GM12874 (cell line): ENCODE measurements at regions not wholly inside any gene's neighbourhood (a gene's known extent, or its start where the extent isn't known, plus 50 kb on each side); places are given as distances from the start of the nearest gene placed in this dataset.

Experiments
- TF ChIP-seq, protein P1 (sequence below): IDR thresholded peaks from 2 replicates; pipeline ENCODE4 v1.5.1; 2011; ENCODE audit warnings: low read depth, mild to moderate bottlenecking, control low read depth, low read length, moderate library complexity; ENCODE audit not compliant: insufficient read depth

DNA sequence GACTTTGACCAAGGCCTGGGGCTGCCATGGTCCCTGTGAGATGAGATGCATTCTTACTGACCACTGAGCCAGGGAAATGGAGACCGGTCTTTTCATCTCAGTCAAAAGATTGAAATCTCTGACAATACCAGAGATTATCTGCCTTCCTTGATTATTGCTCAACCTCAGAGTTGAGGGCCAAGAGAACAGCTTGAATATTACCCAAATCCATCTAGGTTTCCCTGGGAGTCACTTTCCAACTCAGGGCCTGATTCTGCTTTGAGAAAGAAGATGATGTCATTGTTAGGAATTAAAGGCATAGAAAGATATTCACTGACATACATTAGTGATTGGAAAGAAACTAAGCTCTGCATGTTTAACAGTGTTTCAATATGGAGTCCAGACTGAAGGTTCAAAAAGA lies 515.9 kb upstream of the TBX3 start:
- TF ChIP-seq, protein P1, sequence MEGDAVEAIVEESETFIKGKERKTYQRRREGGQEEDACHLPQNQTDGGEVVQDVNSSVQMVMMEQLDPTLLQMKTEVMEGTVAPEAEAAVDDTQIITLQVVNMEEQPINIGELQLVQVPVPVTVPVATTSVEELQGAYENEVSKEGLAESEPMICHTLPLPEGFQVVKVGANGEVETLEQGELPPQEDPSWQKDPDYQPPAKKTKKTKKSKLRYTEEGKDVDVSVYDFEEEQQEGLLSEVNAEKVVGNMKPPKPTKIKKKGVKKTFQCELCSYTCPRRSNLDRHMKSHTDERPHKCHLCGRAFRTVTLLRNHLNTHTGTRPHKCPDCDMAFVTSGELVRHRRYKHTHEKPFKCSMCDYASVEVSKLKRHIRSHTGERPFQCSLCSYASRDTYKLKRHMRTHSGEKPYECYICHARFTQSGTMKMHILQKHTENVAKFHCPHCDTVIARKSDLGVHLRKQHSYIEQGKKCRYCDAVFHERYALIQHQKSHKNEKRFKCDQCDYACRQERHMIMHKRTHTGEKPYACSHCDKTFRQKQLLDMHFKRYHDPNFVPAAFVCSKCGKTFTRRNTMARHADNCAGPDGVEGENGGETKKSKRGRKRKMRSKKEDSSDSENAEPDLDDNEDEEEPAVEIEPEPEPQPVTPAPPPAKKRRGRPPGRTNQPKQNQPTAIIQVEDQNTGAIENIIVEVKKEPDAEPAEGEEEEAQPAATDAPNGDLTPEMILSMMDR: no peak

- TF ChIP-seq, protein P1: no peak
Measured at GRCh38 chr12:115194857-115195256, 510.9 kb upstream of the TBX3 start.

- TF ChIP-seq, protein P1: no peak
Measured at GRCh38 chr12:115194448-115194847, 510.5 kb upstream of the TBX3 start.

- TF ChIP-seq, protein P1: no peak
Measured at GRCh38 chr12:115191342-115191741, 507.4 kb upstream of the TBX3 start.

DNA sequence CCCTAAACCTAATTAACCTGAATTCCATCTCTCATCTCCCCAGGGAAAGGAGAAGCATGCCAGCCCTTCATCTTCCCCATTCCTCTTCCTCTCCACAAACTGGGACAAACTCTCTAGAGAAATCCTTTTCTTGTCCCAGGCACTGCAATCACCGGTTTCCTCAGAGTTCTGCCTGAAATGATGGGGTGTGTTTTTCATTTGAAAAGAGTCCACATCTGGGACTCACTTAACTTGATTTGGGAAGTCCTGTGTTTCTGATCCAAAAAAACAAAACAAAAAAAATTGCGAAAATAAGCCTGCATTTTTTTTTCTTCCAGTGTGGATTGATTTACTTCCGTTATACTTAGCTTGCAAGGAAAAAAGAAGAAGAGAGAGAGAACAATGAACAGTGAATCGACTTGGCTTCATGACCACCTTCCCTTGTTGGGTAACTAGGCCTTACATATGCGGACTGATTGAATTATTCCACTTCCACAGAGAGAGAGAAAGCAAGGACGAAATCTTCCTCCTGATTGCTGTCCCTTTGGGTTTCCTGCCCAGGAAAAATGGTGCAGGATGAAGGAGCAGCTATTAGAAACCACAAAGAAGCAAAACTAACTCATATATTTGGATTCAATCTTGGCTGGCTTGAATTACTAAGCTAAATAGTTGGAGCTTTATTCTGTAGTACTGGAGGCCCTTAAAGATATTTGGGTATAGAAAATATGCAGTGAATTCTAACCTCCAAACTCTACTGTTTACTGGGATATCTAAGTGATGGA lies 506.2 kb upstream of the TBX3 start:
- TF ChIP-seq, protein P1: no peak

- TF ChIP-seq, protein P1: no peak
Measured at GRCh38 chr12:115185506-115185905, 501.5 kb upstream of the TBX3 start.

DNA sequence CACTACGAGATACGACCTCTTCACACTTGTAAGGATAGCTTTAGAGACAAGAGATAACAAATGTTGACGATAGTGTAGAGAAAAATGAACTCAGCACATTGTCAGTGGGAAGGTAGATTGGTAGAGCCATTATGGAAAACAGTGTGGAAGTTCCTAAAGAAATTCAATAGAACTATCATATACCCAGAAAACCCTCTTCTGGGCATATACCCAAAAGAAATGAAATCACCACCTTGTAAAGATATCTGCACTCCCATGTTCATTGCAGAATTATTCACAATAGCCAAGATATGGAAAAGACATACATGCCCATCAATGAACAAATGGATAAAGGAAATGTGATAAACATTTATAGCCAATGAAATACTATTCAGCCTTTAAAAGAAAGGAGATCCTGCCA lies 499.8 kb upstream of the TBX3 start:
- TF ChIP-seq, protein P1: no peak

- TF ChIP-seq, protein P1: no peak
Measured at GRCh38 chr12:115177899-115178298, 493.9 kb upstream of the TBX3 start.
